ENCODE measurements at regions not wholly inside any gene's neighbourhood (a gene's known extent, or its start where the extent isn't known, plus 50 kb on each side); places are given as distances from the start of the nearest gene placed in this dataset.
"Not testable (repeated sequence)": the region's sequence is repeated elsewhere in the genome, so short reads cannot be mapped to it uniquely, and the experiment has no call there.

DNA sequence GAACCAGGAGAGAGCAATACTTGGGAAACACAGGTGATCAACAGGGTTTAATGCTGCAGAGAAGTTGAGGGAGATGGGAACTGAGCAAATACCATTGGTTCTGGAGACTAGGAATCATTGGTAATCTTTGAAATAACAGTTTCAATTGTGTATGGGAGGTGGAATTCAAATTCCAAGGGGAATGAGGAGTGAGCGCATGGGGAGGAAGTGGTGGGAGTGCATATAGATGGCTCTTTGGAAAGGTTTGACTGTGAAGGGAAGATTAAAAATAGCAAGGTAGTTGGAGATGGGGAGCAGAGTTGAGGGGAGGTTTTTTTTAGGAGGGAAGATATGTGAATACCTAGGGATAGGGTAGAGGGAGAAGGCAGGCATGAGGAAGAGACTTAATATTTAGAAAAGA lies 51.1 kb upstream of the ROPN1 start:
- no peak for DNase-seq (ENCODE audit: low read depth, low spot score)

DNA sequence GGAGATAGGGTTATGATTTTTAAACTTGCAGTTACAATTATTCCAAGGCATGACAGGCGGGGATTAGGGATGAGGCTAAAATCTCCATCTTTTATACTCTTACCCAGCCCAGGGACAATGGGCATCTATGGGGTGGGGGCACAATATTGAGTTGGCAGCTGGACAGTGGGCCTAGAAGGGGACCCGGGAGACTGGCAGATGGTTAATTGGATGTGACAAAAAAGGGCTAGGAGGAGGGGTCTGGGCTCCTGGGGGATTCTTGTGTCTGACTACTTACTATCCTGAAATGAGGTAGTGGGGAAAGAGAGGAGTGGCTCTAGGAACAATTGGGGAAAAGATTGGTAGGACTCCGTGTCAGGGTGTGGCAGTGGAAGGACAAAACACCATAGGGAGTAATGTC lies 53.0 kb upstream of the ROPN1 start:
- DNase-seq (ENCODE audit: low read depth, low spot score) = no peak

DNA sequence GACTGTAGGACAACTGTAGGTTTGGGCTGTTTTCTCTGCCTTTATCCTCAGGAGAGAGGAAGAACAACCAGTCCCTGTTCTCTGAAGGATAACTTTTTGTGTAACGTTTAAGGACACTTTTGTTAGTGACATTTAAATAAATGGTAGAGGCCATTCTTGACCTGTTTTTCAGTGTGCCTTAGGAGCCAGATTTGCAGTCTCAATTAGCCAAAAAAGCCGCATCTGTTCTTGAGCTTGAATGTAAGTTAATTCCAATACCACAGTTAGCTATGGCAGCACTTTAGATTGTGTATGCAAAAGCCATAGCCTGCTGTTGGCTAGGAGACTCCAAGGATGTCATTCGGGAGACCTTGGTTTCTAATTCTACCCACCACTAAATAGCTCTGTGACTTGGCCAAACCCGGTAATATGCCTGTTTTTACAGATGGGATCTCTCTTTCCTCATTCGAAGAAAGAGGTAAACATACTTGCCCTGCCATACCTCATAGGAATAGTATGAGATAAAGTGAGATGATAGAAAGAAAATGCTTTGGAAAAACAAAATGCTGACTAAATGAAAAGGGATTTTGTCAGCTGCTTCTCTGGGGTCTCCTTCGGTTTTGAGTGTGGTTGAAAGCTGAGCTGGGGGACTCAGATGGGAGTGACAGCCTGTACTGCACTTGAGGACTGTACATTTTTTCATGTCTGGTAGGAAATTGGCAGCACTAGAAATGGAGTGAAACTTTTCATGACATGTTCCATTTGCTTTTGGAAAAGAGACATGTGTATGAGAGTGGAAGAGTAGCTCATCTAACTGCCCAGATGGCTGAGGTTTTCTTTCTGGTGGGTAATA lies 57.3 kb upstream of the ROPN1 start:
- DNase-seq (ENCODE audit: low read depth, low spot score) = no peak

GRCh38 chr3:124051636-124052035 lies 59.7 kb upstream of the ROPN1 start:
- no peak for DNase-seq (ENCODE audit: low read depth, low spot score)

DNA sequence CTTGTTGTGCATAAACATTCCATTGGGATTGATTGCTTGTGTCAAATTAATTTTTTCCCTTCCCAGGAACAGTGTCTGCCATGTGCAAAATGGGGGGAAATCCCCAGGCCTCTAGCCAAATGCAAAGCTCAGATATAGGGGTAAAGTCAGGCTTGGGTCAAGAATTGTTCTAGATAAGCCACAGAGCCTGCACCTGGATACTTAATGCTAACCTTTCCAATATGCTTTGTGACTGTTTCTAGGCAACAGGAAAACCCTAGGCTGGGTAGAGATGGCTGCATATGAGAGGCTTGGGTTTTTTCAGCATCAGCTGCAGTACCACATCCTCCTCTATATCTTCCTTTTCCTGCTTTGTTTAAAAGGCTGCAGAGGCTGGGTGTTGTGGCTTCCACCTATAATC lies 61.9 kb upstream of the ROPN1 start:
- no peak for DNase-seq (ENCODE audit: low read depth, low spot score)

DNA sequence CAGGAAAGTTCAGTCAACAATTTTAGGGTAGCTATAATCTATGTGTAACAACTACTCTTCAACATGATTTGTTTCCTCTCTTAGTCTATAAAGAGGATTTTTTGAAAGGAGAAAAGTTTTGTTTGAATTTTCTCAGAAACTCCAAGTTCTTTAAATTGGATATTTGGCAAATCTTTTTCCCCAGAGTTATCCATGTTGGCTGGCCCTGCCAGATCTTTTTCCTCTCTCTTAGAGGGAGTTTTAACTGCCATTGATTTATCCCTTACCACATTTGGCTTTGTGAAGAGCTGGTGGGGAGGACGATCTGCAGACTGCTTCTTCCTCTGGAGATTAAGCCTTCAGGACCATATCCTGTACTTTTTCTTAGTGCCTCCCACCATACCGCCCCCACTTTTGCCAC lies 64.9 kb upstream of the ROPN1 start:
- no peak for DNase-seq (ENCODE audit: low read depth, low spot score)

DNA sequence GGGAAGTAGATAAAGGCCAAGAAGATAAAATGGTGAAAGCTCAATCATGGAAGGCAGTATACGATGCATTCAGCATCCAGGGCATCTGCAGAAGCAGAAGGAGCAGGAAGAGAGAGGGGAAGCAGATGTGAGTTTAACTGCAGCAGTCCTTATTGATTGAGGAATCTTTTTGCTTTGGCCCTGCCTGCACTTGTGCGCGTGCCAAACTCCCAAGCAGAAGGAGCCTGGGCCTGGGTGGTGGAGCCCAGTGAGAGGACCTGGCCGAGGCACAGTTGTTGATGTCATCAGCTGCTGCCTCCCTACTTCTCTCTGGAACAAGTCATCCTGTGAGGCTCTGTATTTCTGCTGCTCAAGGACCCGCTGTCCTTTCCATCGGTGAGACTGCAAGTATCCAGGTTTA lies 65.5 kb upstream of the ROPN1 start:
- no peak for DNase-seq (ENCODE audit: low read depth, low spot score)

GRCh38 chr3:124059580-124059979 lies 67.7 kb upstream of the ROPN1 start:
- DNase-seq (ENCODE audit: low read depth, low spot score) = no peak

GRCh38 chr3:124063197-124063909 lies 71.4 kb upstream of the ROPN1 start:
- no peak for DNase-seq (ENCODE audit: low read depth, low spot score)

GRCh38 chr3:124064050-124064449 lies 72.1 kb upstream of the ROPN1 start:
- DNase-seq (ENCODE audit: low read depth, low spot score) = no peak

GRCh38 chr3:124066543-124066942 lies 74.6 kb upstream of the ROPN1 start:
- not testable (repeated sequence) for DNase-seq (ENCODE audit: low read depth, low spot score)

DNA sequence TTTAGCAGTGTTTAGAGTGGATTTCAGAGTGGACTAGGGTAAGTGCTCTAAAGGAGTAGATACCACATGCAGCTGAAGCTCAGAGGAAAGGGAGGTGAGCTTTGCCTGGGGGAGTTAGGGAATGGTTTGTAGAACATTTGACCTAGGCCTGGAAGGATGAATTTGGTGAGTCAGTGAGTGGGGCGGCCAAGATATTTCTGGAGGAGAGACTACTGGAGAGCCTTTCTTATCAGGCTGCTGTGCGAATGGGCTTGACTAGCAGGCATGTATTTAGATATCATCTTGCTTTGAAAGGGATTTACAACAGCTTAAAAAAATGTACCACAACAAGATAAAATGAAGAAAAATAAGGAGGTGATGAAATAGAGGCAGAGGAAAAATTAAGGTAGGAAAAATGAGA lies 77.8 kb upstream of the ROPN1 start:
- DNase-seq (ENCODE audit: low read depth, low spot score) = not testable (repeated sequence)

DNA sequence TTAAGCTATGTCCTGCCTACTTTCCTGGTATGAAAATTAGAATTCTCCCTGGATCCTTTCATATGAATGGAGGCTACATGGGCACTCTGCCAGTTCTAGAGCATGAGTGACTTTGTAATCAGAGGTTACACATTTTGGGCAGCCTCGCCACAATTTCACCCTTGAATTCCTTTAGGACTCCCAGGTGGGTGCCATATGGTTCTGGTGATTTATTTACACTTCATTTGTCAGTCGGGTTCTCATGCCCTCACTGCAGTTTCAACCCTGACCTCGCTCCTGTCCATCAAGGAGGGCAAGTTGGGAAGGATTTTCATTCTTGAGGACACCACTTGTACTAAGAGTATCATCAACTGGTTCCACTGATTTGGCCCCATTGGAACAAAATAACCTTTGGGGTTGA lies 83.2 kb upstream of the ROPN1 start:
- DNase-seq (ENCODE audit: low read depth, low spot score) = not testable (repeated sequence)

- no peak for DNase-seq (ENCODE audit: low read depth, low spot score)
Measured at GRCh38 chr3:124075753-124076152, 83.8 kb upstream of the ROPN1 start.

GRCh38 chr3:124076235-124076634 lies 84.3 kb upstream of the ROPN1 start:
- DNase-seq (ENCODE audit: low read depth, low spot score) = no peak

DNA sequence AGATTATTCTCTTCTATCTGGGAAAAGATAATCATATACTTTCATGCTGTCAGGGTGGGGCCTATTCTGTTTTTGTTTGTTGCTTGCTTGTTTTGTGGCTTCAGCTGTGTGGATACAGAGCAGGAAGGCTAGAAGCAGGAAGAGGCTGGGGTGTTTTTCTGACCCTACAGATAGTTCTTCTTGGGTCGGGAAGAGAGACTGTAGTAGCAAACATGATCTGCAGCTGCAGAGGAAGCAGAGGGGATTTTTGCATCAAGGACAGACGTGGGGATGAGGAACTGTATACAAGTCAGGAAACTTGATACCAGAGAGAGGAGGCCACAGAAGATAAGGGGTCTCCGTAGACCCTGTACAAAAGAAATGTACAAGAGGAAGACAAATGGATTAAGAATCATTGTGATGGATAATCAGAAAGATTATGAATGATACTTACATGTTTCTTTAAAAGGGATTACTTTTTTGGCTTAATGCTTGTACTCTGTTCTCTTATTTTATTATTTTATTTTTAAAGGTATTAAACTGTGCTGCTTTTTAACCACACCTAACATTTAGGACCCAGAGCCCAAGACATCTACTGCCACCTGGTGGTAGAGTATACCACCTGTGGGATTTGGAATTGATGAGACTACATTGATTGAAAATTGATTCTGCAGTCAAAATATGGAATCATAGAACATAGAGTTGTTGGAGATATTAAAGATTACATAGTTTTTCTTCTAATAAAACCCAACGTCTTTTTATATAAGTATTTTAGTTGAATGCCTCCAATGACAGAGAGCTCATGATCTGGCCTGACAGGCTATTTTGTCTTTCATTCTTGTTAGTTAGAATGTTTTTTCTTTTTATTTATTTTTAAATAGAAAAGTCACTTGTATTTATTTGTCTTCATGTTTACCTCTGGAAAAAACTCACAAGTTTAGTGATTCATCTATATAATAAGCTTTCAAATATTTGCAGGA lies 87.3 kb upstream of the ROPN1 start:
- no peak for DNase-seq (ENCODE audit: low read depth, low spot score)

- no peak for DNase-seq (ENCODE audit: low read depth, low spot score)
Measured at GRCh38 chr3:124079912-124080276, 88.0 kb upstream of the ROPN1 start.

DNA sequence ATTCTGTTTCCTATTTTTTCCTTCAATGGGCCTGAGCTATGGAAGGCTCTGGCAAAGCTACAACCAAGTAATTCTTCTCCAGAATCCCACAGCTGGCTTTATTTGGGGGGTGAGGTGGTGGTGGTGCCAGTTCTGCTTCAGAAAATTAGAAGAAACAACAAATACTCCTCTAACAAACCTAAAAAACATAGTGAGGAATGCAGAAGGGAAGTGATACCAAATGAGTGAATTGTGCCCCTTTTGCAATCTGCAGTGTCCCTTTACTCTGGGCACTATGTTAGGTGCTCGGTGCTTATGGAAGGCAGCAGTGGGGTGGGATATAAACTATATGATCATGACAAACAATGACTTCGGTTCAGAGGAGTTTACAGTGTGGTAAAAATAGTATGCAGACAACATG lies 90.4 kb upstream of the ROPN1 start:
- DNase-seq (ENCODE audit: low read depth, low spot score) = no peak

DNA sequence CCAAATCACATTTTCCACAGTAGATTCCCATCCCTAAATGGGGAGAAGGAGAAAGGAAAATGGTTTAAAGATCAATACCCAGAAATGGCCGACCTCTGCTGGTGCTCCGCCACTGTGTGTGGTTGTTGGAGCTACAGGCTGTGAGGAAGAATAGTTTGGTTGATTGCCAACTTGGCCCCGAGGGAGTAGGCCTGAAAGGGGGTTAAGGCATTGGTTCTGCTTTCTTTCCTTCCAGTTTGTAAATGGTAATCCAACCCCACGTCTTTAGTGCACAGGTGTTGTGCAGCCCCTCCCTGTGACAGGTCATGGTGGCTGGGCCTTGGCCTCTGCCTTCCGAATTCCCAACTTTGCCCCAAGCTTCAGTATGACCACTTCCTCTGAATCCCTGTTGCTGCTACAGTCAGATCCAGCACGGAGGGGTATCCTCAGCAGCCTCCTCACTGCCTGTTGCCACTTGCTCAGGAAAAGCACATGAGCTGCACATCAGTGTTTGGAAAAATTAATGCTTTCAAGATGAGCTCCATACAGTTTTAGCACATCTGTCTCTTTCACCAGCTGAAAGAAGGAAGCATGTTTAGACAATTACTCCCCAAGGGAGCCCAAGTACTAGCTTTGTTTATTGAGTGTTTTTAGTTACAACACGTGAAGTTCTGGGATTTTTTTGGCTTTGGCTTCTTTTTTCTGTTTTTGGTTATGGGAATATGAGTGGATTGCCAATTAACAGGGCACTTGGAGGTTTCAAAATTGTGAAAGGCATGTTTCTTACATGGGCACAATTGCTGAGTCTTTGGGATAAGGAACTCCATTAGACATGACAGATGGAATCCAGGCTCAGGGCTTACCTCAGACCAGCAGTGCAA lies 92.3 kb upstream of the ROPN1 start:
- no peak for DNase-seq (ENCODE audit: low read depth, low spot score)

DNA sequence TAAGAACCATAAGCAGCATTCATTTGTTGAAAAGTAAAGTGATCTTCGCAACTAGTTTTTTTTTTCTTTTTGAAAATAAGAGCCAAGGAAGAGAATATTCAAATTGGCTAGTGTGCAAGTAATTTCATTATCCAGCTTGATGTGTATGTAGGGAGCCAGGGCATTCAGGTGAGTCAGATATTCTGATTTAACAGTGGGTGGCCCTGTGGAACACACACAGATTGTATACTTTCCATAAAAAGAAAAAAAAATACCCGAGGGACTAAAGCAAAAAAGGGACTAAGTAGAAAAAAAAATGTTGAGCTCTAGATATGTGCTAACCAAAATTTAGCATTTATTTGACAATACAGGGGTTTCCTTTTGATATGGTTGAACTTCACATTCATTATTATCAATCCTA lies 96.9 kb upstream of the ROPN1 start:
- no peak for DNase-seq (ENCODE audit: low read depth, low spot score)

DNA sequence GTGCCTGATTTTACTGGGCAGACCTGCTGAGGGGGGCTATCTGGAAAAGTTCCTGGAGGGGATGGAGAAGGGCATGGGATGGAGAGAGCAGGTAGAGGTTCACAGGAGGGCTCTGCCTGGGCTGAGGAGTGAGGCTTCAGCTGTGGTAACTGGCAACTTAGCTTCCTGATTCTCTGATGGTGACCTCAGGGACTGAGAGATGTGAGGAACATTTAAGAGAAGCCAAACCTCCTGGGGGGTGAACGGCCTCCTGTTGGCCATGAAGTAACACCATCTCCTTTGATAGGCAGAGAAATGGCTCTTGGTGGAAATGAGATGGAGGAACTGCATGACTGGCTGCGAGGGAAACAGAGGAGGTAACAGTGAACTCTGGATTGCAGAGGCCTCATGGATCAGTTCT lies 97.3 kb upstream of the ROPN1 start:
- no peak for DNase-seq (ENCODE audit: low read depth, low spot score)

Data from activated CD4-positive, CD25-positive, alpha-beta regulatory T cell treated with anti-CD3 and anti-CD28 coated beads, Interleukin-2, amount 50 U/mL, for 16 hours (primary cell).